GM10248 (cell line): ENCODE measurements at regions not wholly inside any gene's neighbourhood (a gene's known extent, or its start where the extent isn't known, plus 50 kb on each side); places are given as distances from the start of the nearest gene placed in this dataset.
"Not testable (repeated sequence)": the region's sequence is repeated elsewhere in the genome, so short reads cannot be mapped to it uniquely, and the experiment has no call there.

Experiments
- CTCF ChIA-PET: fragments of 300-600 bp; sonication (Branson Sonifier 250); formaldehyde crosslinking; extraction: SDS; loops from one replicate; lab custom pipeline; 2021; ENCODE audit warnings: antibody characterized with exemption; lab: Yijun Ruan, JAX
- POLR2A ChIA-PET: fragments of 350-650 bp; sonication (Branson Sonifier 250); formaldehyde crosslinking; extraction: SDS; loops from one replicate; lab custom pipeline; 2020; ENCODE audit warnings: antibody characterized with exemption; lab: Yijun Ruan, JAX
- DNase-seq: peaks from one replicate; pipeline ENCODE4 v3.0.0; 2012; ENCODE audit errors: extremely low spot score

DNA sequence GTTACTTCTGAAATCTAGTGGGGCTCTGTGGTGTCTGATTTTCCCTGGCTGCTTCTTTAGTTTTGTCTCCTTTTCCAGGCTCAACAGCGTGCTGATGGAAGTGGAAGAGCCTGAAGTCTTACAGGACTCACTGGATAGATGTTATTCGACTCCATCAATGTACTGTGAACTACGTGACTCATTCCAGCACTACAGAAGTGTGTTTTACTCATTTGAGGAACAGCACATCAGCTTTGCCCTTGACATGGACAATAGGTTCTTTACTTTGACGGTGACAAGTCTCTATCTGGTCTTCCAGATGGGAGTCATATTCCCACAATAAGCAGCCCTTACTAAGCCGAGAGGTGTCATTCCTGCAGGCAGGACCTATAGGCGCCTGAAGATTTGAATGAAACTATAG is 51.1 kb downstream of the NBPF8 start:
- POLR2A ChIA-PET, CTCF ChIA-PET, DNase-seq: not testable (repeated sequence)

DNA sequence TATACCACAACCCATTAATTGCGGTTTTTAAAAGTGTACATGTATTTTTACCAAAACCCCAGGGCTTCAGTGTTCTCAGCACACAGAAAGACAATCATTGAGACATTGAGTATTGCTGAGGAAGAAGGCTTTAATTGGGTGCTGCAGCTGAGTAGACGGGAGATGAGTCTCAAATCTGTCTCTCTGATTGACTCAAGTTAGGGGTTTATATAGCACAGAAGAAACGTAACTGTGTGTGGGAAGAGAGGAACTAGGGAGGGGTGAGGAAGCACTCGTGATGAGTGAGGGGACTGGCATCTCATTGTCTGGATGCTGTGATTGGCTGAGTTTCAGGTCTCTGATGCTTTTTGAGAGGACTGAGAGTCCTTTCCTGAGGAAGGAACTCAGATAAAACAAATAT is 62.8 kb downstream of the NBPF8 start:
- DNase-seq, POLR2A ChIA-PET, CTCF ChIA-PET: not testable (repeated sequence)

DNA sequence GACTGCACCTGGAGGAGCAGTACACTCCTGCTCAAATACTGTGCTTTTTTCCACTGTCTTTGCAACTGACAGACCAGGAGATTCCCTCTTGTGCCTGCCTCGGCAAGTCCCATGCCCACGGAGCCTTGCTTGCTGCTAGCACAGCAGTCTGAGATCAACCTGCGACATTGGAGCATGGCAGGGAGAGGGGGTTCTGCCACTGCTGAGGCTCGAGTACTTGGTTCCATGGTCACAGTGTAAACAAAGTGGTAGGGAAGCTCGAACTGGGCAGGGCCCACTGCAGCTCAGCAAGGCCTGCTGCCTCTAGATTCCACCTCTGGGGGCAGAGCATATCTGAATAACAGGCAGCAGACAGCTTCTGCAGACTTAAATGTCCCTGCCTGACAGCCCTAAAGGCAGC is 63.6 kb downstream of the NBPF8 start:
- CTCF ChIA-PET: not testable (repeated sequence)

DNA sequence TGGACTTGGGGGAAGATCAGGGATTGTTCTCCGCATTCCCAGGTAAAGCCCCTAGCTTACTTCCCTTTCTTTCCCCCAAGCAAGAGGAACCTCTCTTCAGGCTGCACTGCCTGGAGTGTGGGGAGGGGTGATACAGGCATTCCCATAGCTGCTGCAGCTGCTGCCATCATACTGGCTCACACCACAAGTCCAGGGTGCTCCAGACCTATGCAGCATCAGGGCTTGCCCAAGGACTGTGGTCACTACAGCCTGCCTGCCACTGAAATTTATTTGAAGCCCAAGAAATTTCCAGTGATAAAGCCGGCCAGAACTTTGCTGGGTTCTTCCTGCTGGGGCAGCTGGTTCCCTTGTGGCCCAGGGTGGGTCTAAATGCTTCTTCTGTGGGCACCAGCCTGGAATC is 72.7 kb downstream of the NBPF8 start:
- CTCF ChIA-PET, POLR2A ChIA-PET, DNase-seq: not testable (repeated sequence)

More for the DNA sequence above, 63.6 kb downstream of the NBPF8 start:
- POLR2A ChIA-PET, DNase-seq: not testable (repeated sequence)

DNA sequence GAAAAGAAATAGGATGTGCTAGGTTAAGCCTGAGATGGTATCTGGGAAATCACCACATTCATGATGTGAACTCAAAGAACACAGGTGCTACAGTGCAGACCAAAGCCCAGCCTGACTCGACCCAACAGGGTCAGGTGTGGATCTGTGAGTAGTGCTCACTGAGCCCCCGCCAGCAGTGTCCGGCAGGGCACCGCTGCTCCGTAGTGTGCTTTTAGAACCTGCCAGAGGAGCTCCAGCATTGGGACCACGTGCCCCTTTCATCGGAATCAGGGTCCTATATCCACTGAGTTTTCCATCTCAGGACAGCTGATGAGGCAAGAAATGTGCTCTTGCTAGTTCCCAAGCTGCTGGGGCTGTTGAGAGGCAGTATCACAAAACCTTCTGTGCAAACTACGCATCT is 74.4 kb downstream of the NBPF8 start:
- POLR2A ChIA-PET, CTCF ChIA-PET, DNase-seq: not testable (repeated sequence)

DNA sequence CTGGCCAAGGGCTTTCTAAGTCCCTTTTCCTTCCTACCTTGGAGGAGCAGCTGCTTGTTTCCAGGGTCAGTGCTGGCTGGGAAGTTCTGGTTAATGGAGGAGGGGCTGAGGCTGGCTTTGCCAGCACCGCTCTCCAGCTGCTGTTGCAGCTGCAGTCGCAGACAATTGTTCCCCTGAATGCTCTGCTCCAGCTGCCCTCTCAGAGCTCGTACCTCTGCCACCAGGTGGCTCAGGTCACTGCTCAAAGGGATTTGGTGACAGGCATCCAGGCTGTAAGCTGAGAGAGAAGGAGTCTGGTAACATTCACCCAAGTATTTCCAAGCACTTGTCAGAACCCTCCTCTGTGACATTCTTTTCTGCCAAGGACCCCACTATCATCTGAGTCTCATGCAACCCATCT is 82.3 kb downstream of the NBPF8 start:
- POLR2A ChIA-PET: not testable (repeated sequence)

DNA sequence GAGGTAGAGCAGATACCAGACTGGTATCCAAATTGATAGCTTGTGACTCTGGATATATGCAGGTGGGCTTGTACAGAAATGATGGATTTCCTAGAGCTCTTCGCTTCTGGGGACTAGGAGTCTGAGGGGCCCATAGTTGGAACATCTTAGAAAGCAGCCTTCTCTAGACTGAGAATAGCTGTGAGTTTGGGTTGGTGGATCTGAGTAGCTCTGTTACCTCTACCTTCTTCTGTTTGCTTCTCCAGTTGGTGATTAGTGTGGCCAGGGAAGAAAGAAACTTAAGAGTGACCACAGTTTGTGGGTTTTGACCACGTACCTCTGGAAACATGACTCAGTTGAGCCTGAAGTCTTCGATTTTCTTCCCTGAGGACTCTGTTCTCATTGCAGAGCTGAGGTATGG is 88.4 kb downstream of the NBPF8 start:
- CTCF ChIA-PET, DNase-seq, POLR2A ChIA-PET: not testable (repeated sequence)

More for the DNA sequence above, 82.3 kb downstream of the NBPF8 start:
- CTCF ChIA-PET, DNase-seq: not testable (repeated sequence)

DNA sequence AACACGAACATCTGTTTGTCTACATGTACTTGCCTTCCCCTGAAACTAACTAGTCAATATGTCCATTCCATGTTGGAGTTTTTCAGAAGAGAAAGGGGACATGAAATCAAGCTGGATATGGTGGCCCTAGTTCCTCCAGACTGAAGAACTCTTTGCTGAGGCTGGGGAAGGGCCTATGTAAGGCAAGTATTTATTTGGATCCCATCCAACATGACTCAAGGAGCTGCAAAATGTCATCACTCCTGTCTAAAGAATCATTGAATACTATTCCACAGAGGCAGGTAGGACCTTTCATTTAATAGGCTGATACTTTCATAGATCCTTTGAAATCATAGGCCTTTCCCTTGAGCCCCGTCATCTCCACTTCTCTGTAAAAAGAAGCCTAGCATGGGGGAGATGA is 91.5 kb downstream of the NBPF8 start:
- DNase-seq, POLR2A ChIA-PET, CTCF ChIA-PET: not testable (repeated sequence)

DNA sequence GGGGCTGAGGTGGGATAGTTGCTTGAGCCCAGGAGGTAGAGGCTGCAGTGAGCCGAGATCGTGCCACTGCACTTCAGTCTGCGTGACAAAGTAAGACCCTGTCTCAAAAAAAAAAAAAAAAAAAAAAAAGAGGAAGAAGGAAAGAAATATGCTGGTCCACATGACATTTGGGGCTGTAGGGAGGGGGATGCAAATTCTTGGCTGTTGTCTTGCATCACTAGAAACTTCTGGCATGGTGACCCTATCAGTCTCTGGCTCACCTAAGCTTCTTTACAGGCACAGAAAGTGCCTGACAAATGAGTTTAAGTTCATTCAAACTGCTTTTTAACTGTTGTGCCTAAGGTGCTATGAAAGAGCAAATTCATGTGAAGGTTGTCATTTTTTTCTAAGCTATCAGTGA is 93.5 kb downstream of the NBPF8 start:
- DNase-seq, CTCF ChIA-PET, POLR2A ChIA-PET: not testable (repeated sequence)

DNA sequence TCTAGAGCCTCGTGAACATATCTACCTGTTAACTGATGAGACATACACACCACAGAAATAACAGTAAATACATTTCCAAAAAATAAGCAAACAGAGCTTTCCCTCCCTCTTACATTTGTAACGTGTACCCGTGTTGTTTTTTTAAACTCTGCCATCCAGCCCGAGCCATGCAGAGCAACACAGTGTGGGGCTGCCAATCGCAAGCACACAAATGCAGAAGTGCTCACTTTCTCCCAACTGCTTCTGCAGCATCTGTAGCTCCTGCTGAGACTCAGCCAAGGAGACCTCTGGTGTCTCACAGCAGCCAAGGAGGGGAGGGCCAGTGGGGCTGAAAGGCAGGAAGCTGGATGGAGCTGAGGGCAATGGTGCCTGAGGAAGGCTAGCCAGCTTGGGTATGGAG is 94.4 kb downstream of the NBPF8 start:
- POLR2A ChIA-PET, DNase-seq, CTCF ChIA-PET: not testable (repeated sequence)

DNA sequence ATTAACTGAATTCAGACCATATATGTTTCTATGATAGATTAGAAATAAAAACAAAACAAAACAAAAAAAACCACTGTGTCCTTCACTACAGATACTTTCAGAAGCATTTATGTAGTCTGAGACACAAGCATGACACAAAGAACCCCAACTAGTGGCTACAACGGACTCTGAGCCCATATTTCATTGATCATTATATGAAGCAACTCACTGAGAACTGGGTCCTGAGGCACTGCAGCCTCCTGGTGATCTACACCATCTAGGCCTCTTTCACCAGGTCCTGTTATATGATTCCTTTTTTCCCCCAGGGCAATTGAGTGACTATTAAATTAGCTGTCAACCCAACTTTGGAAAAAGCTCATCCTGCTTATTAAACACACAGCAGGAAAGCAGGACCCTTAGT is 98.3 kb downstream of the NBPF8 start:
- DNase-seq, POLR2A ChIA-PET, CTCF ChIA-PET: not testable (repeated sequence)

DNA sequence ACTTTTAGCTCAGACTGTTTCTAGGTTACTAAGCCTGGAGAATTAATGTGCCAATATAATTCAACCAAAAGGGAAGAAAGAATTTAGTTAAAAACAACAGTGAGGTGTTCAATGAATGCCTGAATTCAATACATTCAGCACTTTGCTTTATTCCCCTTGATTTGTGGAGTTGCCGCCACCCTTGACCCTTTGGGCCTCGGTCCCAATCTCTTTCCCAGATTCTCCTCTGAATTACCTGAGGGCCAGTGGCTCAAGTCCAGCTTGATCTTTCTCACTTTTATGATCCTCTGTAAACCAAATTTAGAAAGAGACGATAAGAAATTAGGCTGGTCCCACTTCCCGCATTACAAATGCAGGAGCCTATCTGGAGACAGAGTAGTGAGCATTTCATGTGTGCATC is 98.7 kb downstream of the NBPF8 start:
- DNase-seq, POLR2A ChIA-PET, CTCF ChIA-PET: not testable (repeated sequence)

DNA sequence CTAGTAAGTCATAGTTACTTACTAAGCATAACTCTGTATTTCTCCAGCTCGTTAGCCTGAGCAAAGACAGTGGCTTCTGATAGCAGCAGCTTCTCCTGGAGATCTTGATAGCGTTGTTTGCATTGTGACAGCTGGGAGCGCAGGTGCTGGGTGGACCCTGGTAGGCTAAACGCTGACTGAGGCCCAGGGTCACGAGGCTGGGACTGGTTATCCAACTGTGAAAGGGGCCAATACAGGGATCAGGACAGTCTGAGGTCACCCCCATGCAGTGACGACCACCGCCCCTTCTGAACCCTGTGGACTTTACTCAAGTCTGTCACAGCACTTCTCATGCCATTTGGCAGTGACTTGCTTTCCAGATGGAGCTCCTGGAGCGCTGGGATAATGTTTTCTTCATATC is 104.4 kb downstream of the NBPF8 start:
- DNase-seq, POLR2A ChIA-PET, CTCF ChIA-PET: not testable (repeated sequence)

DNA sequence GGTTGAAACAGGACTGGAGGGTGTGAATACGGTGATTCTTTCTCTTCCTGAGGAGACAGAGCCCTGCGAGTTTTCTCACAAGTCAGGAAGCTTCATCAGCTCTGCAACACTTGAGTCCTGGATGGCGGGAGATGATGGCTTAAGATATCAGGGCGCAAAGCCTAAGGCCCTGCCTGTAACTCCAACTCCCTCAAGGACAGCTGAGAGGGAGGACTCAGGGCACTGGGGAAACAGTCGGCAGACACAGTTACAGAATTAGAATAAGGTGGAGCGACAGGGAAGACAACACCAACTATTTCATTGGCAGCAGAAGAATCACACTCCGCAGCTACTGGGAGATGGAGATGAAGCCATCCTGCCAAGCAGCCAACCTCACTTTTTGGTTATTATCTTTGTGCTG is 109.6 kb downstream of the NBPF8 start:
- POLR2A ChIA-PET, DNase-seq, CTCF ChIA-PET: not testable (repeated sequence)

DNA sequence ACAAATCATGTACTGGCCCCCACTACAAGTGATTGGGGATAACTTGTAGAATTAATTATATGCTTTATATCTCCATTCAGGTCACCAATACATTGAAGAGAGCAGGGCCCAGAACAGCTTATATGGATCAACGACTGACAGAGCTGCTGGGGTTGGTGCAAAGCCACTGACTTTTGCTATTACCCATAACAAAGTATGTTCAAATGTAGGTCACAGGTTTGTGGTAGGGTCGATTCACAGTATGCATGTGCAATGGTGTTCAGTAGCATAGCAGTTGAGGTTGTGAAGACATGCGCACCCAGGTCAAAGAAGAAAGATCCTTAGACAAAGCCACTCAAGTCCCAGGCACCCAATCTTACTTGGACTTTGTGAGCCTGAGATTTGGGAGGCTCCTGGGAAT is 110.6 kb downstream of the NBPF8 start:
- POLR2A ChIA-PET, DNase-seq, CTCF ChIA-PET: not testable (repeated sequence)

DNA sequence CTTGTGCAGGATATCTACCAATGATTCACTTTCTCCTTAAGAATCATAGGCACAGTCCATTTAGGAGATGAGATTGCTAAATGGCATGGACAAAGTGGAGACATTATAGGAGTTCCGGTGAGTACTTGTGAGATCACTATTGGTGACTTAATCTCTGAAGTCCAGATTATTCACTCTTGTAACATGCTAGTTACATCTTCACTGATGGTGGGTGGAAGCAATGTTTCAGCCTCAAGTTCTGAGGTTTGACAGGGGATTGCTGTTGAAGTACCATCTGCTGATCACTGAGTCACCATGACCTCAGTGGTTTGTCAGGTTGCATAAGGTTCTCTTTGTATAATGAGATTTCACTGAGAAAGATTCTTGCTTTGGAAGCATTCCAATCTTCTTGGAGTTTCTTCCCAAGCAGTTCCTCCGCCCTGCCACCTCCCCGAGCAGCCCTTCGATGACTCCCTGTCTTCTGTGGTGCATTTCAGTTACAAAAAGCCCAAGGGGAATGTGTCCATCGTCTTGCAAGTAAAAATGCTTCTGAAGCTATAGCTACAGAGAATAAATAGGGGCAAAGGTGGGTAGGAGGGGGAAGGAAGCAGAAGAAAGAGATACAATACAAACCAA is 114.7 kb downstream of the NBPF8 start:
- CTCF ChIA-PET, POLR2A ChIA-PET, DNase-seq: not testable (repeated sequence)

DNA sequence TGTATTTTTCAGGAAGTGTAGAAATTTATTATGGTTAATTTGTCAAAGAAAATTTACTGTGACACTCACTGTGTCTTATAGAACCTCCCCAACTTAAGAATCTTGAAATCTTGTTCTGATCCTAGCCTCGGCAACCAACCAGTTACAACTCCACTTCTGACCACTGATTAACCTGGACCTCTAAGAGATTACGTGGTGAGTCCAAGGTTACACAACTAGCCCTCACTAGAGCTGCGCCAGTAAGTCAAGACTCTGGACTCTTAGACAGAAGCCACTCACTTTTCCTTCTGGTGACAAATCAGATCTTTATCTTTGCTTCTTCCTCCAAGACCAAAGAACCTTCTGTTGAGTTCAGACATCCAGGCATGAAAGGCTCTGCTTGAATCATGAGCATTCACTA is 116.6 kb downstream of the NBPF8 start:
- CTCF ChIA-PET, POLR2A ChIA-PET, DNase-seq: not testable (repeated sequence)

DNA sequence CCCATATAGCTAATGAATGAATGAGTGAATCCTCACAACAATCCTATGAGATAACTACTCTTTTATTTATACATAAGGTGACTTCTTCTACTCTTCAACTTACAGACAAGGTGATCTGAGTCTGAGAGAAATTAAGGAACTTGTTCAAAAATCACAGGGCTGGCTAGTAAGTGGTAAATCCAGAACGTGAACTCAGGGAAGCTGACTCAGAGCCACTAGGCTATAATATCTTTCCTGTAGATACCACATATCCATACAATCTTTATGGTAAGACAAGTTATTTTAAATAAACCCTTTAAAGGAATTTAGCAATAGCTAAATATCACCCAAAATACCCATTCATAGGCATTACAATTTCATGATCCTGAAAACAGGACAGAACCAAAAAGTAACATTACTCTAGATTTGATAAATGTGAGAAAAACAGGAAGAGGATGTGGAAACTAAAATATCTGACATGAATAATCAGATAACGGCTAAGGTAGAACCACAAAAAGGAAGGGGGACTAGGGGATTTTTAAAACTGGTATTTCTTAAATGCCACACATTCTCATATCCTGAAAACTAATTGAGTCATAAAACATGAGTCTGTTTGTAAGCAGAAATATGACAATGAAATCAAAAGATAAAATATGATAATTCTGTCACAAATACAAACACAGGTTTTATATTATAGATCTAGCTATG is 119.7 kb downstream of the NBPF8 start:
- POLR2A ChIA-PET, CTCF ChIA-PET, DNase-seq: not testable (repeated sequence)

DNA sequence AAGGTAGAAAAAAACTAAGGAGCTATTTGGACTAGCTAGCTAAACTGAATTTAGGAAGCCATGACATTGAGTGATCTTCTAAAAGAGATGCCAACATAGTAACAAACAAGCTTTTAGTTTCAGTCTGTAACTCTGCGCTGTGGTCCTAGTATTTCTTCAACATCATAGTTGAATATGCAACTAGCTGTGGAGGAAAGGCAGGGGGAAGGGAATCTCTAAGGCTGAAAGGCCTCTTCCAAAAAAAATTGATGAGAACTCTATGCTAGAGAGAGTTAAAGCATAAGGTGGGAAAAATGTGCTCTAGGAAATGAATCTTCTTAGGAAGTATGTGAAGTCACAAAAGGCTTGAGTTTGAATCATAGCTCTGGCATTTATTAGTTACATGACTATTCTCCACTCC is 120.2 kb downstream of the NBPF8 start:
- DNase-seq, CTCF ChIA-PET, POLR2A ChIA-PET: not testable (repeated sequence)
